ENCODE measurements at regions not wholly inside any gene's neighbourhood (a gene's known extent, or its start where the extent isn't known, plus 50 kb on each side); places are given as distances from the start of the nearest gene placed in this dataset.

- TF ChIP-seq CTCF (conservative IDR thresholded peaks at IDR 0.05; ENCODE audit: low read length) = no peak
- no peak overlapping the region for H3K4me3 ChIP-seq (ENCODE audit: low read length)
- no peak for DNase-seq (ENCODE audit: low read depth)
Observed at GRCh38 chr6:91465393-91465792, 878.5 kb upstream of the MAP3K7 start.

- H3K4me3 ChIP-seq (ENCODE audit: low read length) = no peak overlapping the region
- TF ChIP-seq CTCF (conservative IDR thresholded peaks at IDR 0.05; ENCODE audit: low read length) = no peak
- DNase-seq (ENCODE audit: low read depth) = no peak
Observed at GRCh38 chr6:91464718-91465117, 877.8 kb upstream of the MAP3K7 start.

GRCh38 chr6:91464201-91464600 is 877.3 kb upstream of the MAP3K7 start:
- no peak for TF ChIP-seq CTCF (conservative IDR thresholded peaks at IDR 0.05; ENCODE audit: low read length)
- DNase-seq (ENCODE audit: low read depth) = no peak
- no peak overlapping the region for H3K4me3 ChIP-seq (ENCODE audit: low read length)

- no peak overlapping the region for H3K4me3 ChIP-seq (ENCODE audit: low read length)
- no peak for DNase-seq (ENCODE audit: low read depth)
- TF ChIP-seq CTCF (conservative IDR thresholded peaks at IDR 0.05; ENCODE audit: low read length) = no peak
Observed at GRCh38 chr6:91462241-91462640, 875.4 kb upstream of the MAP3K7 start.

- no peak for TF ChIP-seq CTCF (conservative IDR thresholded peaks at IDR 0.05; ENCODE audit: low read length)
- no peak for DNase-seq (ENCODE audit: low read depth)
Observed at GRCh38 chr6:91453224-91453878, 866.5 kb upstream of the MAP3K7 start.

GRCh38 chr6:91449539-91449938 is 862.7 kb upstream of the MAP3K7 start:
- TF ChIP-seq CTCF (conservative IDR thresholded peaks at IDR 0.05; ENCODE audit: low read length) = no peak
- no peak for DNase-seq (ENCODE audit: low read depth)
- H3K4me3 ChIP-seq (ENCODE audit: low read length) = no peak overlapping the region

More at GRCh38 chr6:91453224-91453878, 866.5 kb upstream of the MAP3K7 start:
- no peak overlapping the region for H3K4me3 ChIP-seq (ENCODE audit: low read length)

- DNase-seq (ENCODE audit: low read depth) = no peak
- no peak overlapping the region for H3K4me3 ChIP-seq (ENCODE audit: low read length)
- TF ChIP-seq CTCF (conservative IDR thresholded peaks at IDR 0.05; ENCODE audit: low read length) = no peak
Observed at GRCh38 chr6:91447530-91448254, 860.8 kb upstream of the MAP3K7 start.
